NB4 (cell line): ENCODE measurements at regions not wholly inside any gene's neighbourhood (a gene's known extent, or its start where the extent isn't known, plus 50 kb on each side); places are given as distances from the start of the nearest gene placed in this dataset.

Experiments
- CTCF ChIP-seq: IDR thresholded peaks from one replicate; pipeline ENCODE4 v1.5.1; 2012; ENCODE audit warnings: low read depth, low read length
- POLR2A ChIP-seq: IDR thresholded peaks from 2 replicates; pipeline ENCODE4 v1.6.1; 2011; ENCODE audit warnings: mild to moderate bottlenecking; ENCODE audit not compliant: insufficient read length; ENCODE audit errors: extremely low read depth
- TF ChIP-seq, protein P1 (sequence below): IDR thresholded peaks from 2 replicates; pipeline ENCODE4 v1.6.1; 2011; ENCODE audit warnings: low read depth, low read length

DNA sequence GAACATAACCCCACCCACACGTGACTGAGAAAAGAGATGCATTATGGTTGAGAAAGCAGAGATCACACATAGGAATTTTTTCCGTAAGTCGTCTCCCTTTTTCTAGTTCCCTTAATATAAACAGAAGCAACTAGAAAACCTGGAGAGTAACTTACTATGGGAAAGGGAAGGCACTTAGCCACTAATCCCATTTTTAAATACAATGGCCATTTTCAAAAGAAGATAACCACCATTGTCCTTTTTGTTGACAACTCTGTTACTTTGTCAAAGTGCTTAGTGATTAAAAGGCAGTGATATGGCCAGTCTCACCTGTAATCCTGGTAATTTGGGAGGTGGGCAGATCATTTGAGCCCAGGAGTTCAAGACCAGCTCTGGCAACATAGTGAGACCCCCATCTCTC, 184.4 kb upstream of the UMPS start:
- TF ChIP-seq CTCF, result no peak
- TF ChIP-seq POLR2A, result no peak
- TF ChIP-seq, protein P1, sequence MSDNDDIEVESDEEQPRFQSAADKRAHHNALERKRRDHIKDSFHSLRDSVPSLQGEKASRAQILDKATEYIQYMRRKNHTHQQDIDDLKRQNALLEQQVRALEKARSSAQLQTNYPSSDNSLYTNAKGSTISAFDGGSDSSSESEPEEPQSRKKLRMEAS, result no peak
